ENCODE measurements at regions not wholly inside any gene's neighbourhood (a gene's known extent, or its start where the extent isn't known, plus 50 kb on each side); places are given as distances from the start of the nearest gene placed in this dataset.

GRCh38 chr2:234764372-234764771 lies 187.4 kb upstream of the SH3BP4 start:
- TF ChIP-seq EGR1 (IDR thresholded peaks at IDR 0.05) (no peak), ZBTB7A (IDR thresholded peaks at IDR 0.05; ENCODE audit: low read depth) (no peak), TAF1 (IDR thresholded peaks at IDR 0.05; ENCODE audit: low read depth) (no peak), REST (IDR thresholded peaks at IDR 0.05; ENCODE audit: low read depth) (no peak), USF1 (IDR thresholded peaks at IDR 0.05) (no peak), EP300 (IDR thresholded peaks at IDR 0.05; ENCODE audit: borderline replicate concordance) (peak; percentile 64; the same call in 1 of the 2 replicates), TEAD4 (IDR thresholded peaks at IDR 0.05) (peak; percentile 57), CEBPB (IDR thresholded peaks at IDR 0.05) (0 out of 2 replicates have a peak, but pooled peaks have one; percentile 11), YY1 (IDR thresholded peaks at IDR 0.05; ENCODE audit: low read depth) (no peak), NFIC (IDR thresholded peaks at IDR 0.05) (peak; percentile 38), FOXM1 (IDR thresholded peaks at IDR 0.05; ENCODE audit: borderline replicate concordance, low read depth) (0 out of 2 replicates have a peak, but pooled peaks have one; percentile 27), RAD21 (IDR thresholded peaks at IDR 0.05; ENCODE audit: low read depth) (no peak), CREB1 (IDR thresholded peaks at IDR 0.05; ENCODE audit: low read depth) (no peak), TCF12 (IDR thresholded peaks at IDR 0.05; ENCODE audit: low read depth) (peak; percentile 46; the same call in 1 of the 2 replicates)
- TF ChIP-seq, protein P1, sequence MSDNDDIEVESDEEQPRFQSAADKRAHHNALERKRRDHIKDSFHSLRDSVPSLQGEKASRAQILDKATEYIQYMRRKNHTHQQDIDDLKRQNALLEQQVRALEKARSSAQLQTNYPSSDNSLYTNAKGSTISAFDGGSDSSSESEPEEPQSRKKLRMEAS (IDR thresholded peaks at IDR 0.05), result no peak

DNA sequence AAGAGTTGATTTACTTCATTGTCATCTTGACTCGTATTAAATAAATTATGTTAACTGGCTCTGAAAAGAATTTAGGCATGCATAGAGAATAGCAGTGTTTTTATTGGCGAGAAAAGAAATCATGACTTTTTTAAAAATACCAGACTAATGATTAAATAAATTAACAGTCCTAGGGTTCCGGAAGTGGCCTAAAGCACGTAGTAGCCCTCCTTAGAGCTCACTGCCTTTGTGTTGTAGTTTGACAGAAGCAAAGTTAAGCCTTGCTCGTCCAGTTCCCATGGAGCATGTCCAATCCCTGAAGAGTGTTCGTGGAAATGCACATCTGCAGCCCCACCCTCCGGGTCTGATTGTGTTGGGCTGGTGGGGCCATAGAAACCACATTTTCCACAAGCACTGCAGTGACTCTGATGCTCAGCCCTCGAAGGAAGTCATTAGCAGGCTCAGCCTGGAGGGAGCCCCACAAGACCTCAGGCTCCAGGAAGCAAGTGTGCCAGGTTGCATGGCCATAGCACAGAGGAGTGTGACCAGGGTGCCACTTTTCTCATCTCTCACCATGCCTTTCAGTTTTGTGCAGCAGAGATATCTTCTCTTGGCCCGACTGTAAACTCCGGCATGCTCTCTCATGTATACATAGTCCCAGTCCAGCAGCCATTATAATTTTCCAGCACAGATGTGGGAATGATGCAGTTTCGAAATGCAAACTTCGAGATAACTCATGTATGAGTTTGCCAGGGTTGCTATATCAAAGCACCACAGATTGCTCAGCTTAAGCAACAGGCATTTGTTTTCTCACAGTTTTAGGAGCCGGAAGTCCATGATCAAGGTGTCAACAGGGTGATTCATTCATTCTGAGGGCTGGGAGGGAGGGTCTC lies 188.6 kb upstream of the SH3BP4 start:
- TF ChIP-seq FOXM1 (IDR thresholded peaks at IDR 0.05; ENCODE audit: borderline replicate concordance, low read depth), result no peak
- TF ChIP-seq TAF1 (IDR thresholded peaks at IDR 0.05; ENCODE audit: low read depth), result no peak
- TF ChIP-seq CREB1 (IDR thresholded peaks at IDR 0.05; ENCODE audit: low read depth), result no peak
- no peak for TF ChIP-seq ZBTB7A (IDR thresholded peaks at IDR 0.05; ENCODE audit: low read depth)
- TF ChIP-seq RAD21 (IDR thresholded peaks at IDR 0.05; ENCODE audit: low read depth), result no peak
- TF ChIP-seq CEBPB (IDR thresholded peaks at IDR 0.05), result no peak
- no peak for TF ChIP-seq YY1 (IDR thresholded peaks at IDR 0.05; ENCODE audit: low read depth)
- no peak for TF ChIP-seq TEAD4 (IDR thresholded peaks at IDR 0.05)
- TF ChIP-seq, protein P1 (IDR thresholded peaks at IDR 0.05), result no peak
- TF ChIP-seq REST (IDR thresholded peaks at IDR 0.05; ENCODE audit: low read depth), result no peak
- TF ChIP-seq USF1 (IDR thresholded peaks at IDR 0.05), result no peak
- no peak for TF ChIP-seq EP300 (IDR thresholded peaks at IDR 0.05; ENCODE audit: borderline replicate concordance)
- no peak for TF ChIP-seq NFIC (IDR thresholded peaks at IDR 0.05)
- no peak for TF ChIP-seq TCF12 (IDR thresholded peaks at IDR 0.05; ENCODE audit: low read depth)
- TF ChIP-seq EGR1 (IDR thresholded peaks at IDR 0.05), result no peak

GRCh38 chr2:234761910-234762309 lies 189.9 kb upstream of the SH3BP4 start:
- no peak for TF ChIP-seq YY1 (IDR thresholded peaks at IDR 0.05; ENCODE audit: low read depth)
- TF ChIP-seq EP300 (IDR thresholded peaks at IDR 0.05; ENCODE audit: borderline replicate concordance), result peak; percentile 51; the same call in 1 of the 2 replicates
- TF ChIP-seq NFIC (IDR thresholded peaks at IDR 0.05), result peak; percentile 80
- no peak for TF ChIP-seq EGR1 (IDR thresholded peaks at IDR 0.05)
- no peak for TF ChIP-seq ZBTB7A (IDR thresholded peaks at IDR 0.05; ENCODE audit: low read depth)
- no peak for TF ChIP-seq USF1 (IDR thresholded peaks at IDR 0.05)
- peak; percentile 64 for TF ChIP-seq TEAD4 (IDR thresholded peaks at IDR 0.05)
- TF ChIP-seq CREB1 (IDR thresholded peaks at IDR 0.05; ENCODE audit: low read depth), result no peak
- TF ChIP-seq CEBPB (IDR thresholded peaks at IDR 0.05), result no peak
- no peak; the same call in 1 of the 2 replicates for TF ChIP-seq RAD21 (IDR thresholded peaks at IDR 0.05; ENCODE audit: low read depth)
- no peak for TF ChIP-seq REST (IDR thresholded peaks at IDR 0.05; ENCODE audit: low read depth)
- no peak for TF ChIP-seq TAF1 (IDR thresholded peaks at IDR 0.05; ENCODE audit: low read depth)
- TF ChIP-seq, protein P1 (IDR thresholded peaks at IDR 0.05), result no peak; the same call in 1 of the 2 replicates
- TF ChIP-seq FOXM1 (IDR thresholded peaks at IDR 0.05; ENCODE audit: borderline replicate concordance, low read depth), result peak; percentile 11; the same call in 1 of the 2 replicates
- peak; percentile 80 for TF ChIP-seq TCF12 (IDR thresholded peaks at IDR 0.05; ENCODE audit: low read depth)
